HEK293 (cell line): ENCODE measurements at regions not wholly inside any gene's neighbourhood (a gene's known extent, or its start where the extent isn't known, plus 50 kb on each side); places are given as distances from the start of the nearest gene placed in this dataset.

Experiments
- CTCF ChIP-seq: fragments of 450-650 bp; formaldehyde crosslinking; IDR thresholded peaks from 2 replicates; pipeline ENCODE4 v1.5.1; 2016; ENCODE audit warnings: missing biosample characterization, missing genetic modification characterization
- INSM2 ChIP-seq: fragments of 450-650 bp; formaldehyde crosslinking; IDR thresholded peaks from 2 replicates; pipeline ENCODE4 v1.5.1; 2016; ENCODE audit warnings: missing biosample characterization, missing genetic modification characterization
- PRDM1 ChIP-seq: fragments of 450-650 bp; formaldehyde crosslinking; IDR thresholded peaks from 2 replicates; pipeline ENCODE4; 2016; ENCODE audit warnings: missing biosample characterization, missing genetic modification characterization
- SCRT2 ChIP-seq: fragments of 450-650 bp; formaldehyde crosslinking; IDR thresholded peaks from 2 replicates; pipeline ENCODE4 v1.5.1; 2016; ENCODE audit warnings: missing biosample characterization, missing genetic modification characterization
- ZNF146 ChIP-seq: fragments of 450-650 bp; formaldehyde crosslinking; IDR thresholded peaks from 2 replicates; pipeline ENCODE4 v1.5.1; 2016; ENCODE audit warnings: missing biosample characterization, missing genetic modification characterization
- ZNF501 ChIP-seq: fragments of 450-650 bp; formaldehyde crosslinking; IDR thresholded peaks from 2 replicates; pipeline ENCODE4 v1.5.1; 2016; ENCODE audit warnings: missing biosample characterization, missing genetic modification characterization
- ZNF596 ChIP-seq: fragments of 450-650 bp; IDR thresholded peaks from 2 replicates; pipeline ENCODE4 v1.5.0; 2018; ENCODE audit warnings: missing biosample characterization, mild to moderate bottlenecking, missing genetic modification characterization, moderate library complexity

GRCh38 chr6:134376785-134377184 is 58.9 kb upstream of the SGK1 start:
- TF ChIP-seq ZNF596 (tag by site-specific recombination) (no peak), INSM2 (no peak), CTCF (no peak), ZNF501 (tag by site-specific recombination) (no peak), SCRT2 (no peak), ZNF146 (tag by site-specific recombination) (no peak), PRDM1 (tag by site-specific recombination) (no peak)
